ENCODE measurements at regions not wholly inside any gene's neighbourhood (a gene's known extent, or its start where the extent isn't known, plus 50 kb on each side); places are given as distances from the start of the nearest gene placed in this dataset.

DNA sequence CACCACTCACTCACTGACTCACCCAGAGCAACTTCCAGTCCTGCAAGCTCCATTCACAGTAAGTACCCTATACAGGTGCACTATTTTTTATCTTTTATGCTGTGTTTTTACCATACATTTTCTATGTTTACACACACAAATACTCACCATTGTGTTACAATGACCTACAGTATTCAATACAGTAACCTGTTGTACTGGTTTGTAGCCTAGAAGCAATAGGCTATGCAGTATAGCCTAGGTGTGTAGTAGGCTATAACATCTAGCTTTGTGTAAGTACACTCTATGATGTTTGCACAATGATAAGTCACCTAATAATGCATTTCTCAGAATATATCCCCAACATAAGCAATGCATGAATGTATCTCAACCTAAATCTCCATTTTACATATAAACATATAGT, 541.1 kb downstream of the NR2F1-AS1 start:
- TF ChIP-seq POLR2AphosphoS5 (IDR thresholded peaks at IDR 0.05; ENCODE audit: low read depth), result no peak
- TF ChIP-seq, protein P1, sequence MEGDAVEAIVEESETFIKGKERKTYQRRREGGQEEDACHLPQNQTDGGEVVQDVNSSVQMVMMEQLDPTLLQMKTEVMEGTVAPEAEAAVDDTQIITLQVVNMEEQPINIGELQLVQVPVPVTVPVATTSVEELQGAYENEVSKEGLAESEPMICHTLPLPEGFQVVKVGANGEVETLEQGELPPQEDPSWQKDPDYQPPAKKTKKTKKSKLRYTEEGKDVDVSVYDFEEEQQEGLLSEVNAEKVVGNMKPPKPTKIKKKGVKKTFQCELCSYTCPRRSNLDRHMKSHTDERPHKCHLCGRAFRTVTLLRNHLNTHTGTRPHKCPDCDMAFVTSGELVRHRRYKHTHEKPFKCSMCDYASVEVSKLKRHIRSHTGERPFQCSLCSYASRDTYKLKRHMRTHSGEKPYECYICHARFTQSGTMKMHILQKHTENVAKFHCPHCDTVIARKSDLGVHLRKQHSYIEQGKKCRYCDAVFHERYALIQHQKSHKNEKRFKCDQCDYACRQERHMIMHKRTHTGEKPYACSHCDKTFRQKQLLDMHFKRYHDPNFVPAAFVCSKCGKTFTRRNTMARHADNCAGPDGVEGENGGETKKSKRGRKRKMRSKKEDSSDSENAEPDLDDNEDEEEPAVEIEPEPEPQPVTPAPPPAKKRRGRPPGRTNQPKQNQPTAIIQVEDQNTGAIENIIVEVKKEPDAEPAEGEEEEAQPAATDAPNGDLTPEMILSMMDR (conservative IDR thresholded peaks at IDR 0.05; ENCODE audit: low read depth in 2 of 2), result no peak
- TF ChIP-seq NANOG (IDR thresholded peaks at IDR 0.05; ENCODE audit: borderline replicate concordance), result no peak
- H3K27ac Mint-ChIP-seq, result no peak overlapping the region
- no peak overlapping the region for H3K4me3 ChIP-seq
- H3K36me3 ChIP-seq (ENCODE audit: insufficient read depth), result no peaks in the 10 kb centered on the region
- H3F3A ChIP-seq (replicated peaks; ENCODE audit: low read depth), result no peaks in the 10 kb centered on the region
- DNase-seq (ENCODE audit: low spot score), result no peak
- H3K9me3 Mint-ChIP-seq, result no peaks in the 10 kb centered on the region
- H3K4me1 ChIP-seq (ENCODE audit: insufficient read depth), result no peaks in the 10 kb centered on the region
- no peak for ATAC-seq
- H4K20me1 ChIP-seq (replicated peaks; ENCODE audit: insufficient read depth), result no peaks in the 10 kb centered on the region
- no peak overlapping the region for H3K4me2 ChIP-seq
- no peak overlapping the region for H3K27ac ChIP-seq (ENCODE audit: low read depth)
- H3K27me3 Mint-ChIP-seq (ENCODE audit: insufficient read depth, low read depth, poor library complexity), result no peaks in the 10 kb centered on the region
- H3K36me3 Mint-ChIP-seq (ENCODE audit: low read depth), result no peaks in the 10 kb centered on the region
- H3K4me3 Mint-ChIP-seq, result no peak overlapping the region
- no peaks in the 10 kb centered on the region for H3K27me3 ChIP-seq (ENCODE audit: insufficient read depth)
- H3K9me2 ChIP-seq (ENCODE audit: insufficient read depth), result peaks cover 7% of the 10 kb centered on the region; the same call in 1 of the 2 replicates
- no peak overlapping the region for H2AFZ ChIP-seq
- peaks cover 5% of the 10 kb centered on the region; the same call in 2 of the 3 replicates for H3K4me1 Mint-ChIP-seq
- H3K79me2 ChIP-seq (replicated peaks; ENCODE audit: insufficient read depth), result no peaks in the 10 kb centered on the region

DNA sequence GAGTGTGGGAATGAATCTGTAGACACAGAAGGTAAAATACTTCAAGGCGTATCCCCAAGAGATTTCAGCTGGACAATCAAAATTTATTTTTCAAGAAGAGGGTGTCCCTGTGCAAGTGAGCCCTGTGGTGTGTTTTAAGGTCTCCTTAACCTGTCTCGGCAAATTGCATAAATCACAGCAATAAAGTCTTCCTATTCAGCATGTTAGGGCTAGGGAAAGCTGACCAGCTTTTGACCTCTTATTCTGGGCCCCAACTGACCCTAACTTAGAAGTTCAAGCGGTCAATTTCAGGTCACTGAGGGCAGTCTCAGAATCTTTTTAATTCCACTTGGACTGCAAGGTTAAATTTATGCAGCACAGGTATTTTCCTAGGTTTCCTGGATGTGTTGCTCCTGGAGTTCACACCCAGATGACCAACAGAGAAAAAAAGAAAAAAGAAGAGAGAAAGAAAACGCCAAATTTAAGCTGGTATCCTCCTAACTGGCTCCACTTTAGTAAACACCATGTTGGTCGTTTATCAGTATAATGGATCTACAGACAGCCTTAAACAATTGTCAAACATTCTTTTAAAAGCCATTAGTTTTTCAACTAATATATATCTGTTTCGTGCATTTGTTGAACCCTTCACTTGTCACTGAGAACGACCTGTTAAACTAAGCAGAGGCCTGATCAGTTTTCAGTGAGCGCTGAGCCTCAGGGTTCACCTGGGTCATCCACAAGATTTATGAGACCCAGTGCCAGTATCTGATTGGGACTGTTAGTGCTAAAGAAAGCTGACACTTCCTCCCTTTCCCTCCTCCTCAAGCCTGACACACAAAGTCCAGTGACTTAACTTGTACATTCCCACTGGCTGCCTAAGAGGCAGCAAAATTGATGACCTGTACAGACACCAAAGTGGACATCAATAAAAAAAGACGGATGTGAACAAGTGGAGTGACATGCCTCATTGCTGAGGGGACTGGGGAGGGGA, 546.1 kb downstream of the NR2F1-AS1 start:
- no peak overlapping the region for H3K27ac Mint-ChIP-seq
- H3K27ac ChIP-seq (ENCODE audit: low read depth), result no peak overlapping the region
- H2AFZ ChIP-seq, result no peak overlapping the region; the same call in 1 of the 2 replicates

More for the DNA sequence above, 546.1 kb downstream of the NR2F1-AS1 start:
- Histone ChIP-seq H3F3A (replicated peaks; ENCODE audit: low read depth) (no peaks in the 10 kb centered on the region), H3K9me2 (ENCODE audit: insufficient read depth) (peaks cover 7% of the 10 kb centered on the region; the same call in 1 of the 2 replicates), H3K36me3 (ENCODE audit: insufficient read depth) (no peaks in the 10 kb centered on the region), H3K4me2 (no peak overlapping the region), H3K4me3 (no peak overlapping the region), H3K27me3 (ENCODE audit: insufficient read depth) (no peaks in the 10 kb centered on the region), H4K20me1 (replicated peaks; ENCODE audit: insufficient read depth) (no peaks in the 10 kb centered on the region), H3K4me1 (ENCODE audit: insufficient read depth) (no peaks in the 10 kb centered on the region), H3K79me2 (replicated peaks; ENCODE audit: insufficient read depth) (no peaks in the 10 kb centered on the region)
- no peak overlapping the region for H3K4me3 Mint-ChIP-seq
- TF ChIP-seq POLR2AphosphoS5 (IDR thresholded peaks at IDR 0.05; ENCODE audit: low read depth) (no peak), ZNF331 (CRISPR knock-in tag; IDR thresholded peaks at IDR 0.05; ENCODE audit: low read depth) (no peak)
- TF ChIP-seq, protein P2, sequence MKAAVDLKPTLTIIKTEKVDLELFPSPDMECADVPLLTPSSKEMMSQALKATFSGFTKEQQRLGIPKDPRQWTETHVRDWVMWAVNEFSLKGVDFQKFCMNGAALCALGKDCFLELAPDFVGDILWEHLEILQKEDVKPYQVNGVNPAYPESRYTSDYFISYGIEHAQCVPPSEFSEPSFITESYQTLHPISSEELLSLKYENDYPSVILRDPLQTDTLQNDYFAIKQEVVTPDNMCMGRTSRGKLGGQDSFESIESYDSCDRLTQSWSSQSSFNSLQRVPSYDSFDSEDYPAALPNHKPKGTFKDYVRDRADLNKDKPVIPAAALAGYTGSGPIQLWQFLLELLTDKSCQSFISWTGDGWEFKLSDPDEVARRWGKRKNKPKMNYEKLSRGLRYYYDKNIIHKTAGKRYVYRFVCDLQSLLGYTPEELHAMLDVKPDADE (IDR thresholded peaks at IDR 0.05), result no peak
- H3K36me3 Mint-ChIP-seq (ENCODE audit: low read depth), result no peaks in the 10 kb centered on the region
- DNase-seq (ENCODE audit: low spot score) (no peak), ATAC-seq (no peak)
- no peaks in the 10 kb centered on the region for H3K9me3 Mint-ChIP-seq
- no peaks in the 10 kb centered on the region for H3K4me1 Mint-ChIP-seq
- H3K27me3 Mint-ChIP-seq (ENCODE audit: insufficient read depth, low read depth, poor library complexity), result no peaks in the 10 kb centered on the region

Data from GM23338 (cell line).